Mucosa of stomach (tissue), 1 donor: ENCODE measurements at regions not wholly inside any gene's neighbourhood (a gene's known extent, or its start where the extent isn't known, plus 50 kb on each side); places are given as distances from the start of the nearest gene placed in this dataset.
"Not testable (repeated sequence)": the region's sequence is repeated elsewhere in the genome, so short reads cannot be mapped to it uniquely, and the experiment has no call there.

ENCODE experiments used
- H3K27me3 ChIP-seq: one replicate; pipeline ENCODE4 v1.7.0; 2013; ENCODE audit warnings: mild to moderate bottlenecking, low read length; ENCODE audit not compliant: control insufficient read depth, insufficient read depth
- H3K36me3 ChIP-seq: one replicate; pipeline ENCODE4 v1.7.0; 2013; ENCODE audit warnings: low read length; ENCODE audit not compliant: control insufficient read depth, insufficient read depth
- H3K4me1 ChIP-seq: one replicate; pipeline ENCODE4 v1.7.0; 2013; ENCODE audit warnings: mild to moderate bottlenecking, low read length; ENCODE audit not compliant: control insufficient read depth, insufficient read depth
- H3K4me3 ChIP-seq: one replicate; pipeline ENCODE4 v1.7.0; 2013; ENCODE audit warnings: low read length
- H3K9ac ChIP-seq: one replicate; pipeline ENCODE4 v1.7.0; 2013; ENCODE audit warnings: mild to moderate bottlenecking, low read length, moderate library complexity
- H3K9me3 ChIP-seq: one replicate; pipeline ENCODE4 v1.7.0; 2013; ENCODE audit warnings: mild to moderate bottlenecking, low read length, moderate library complexity; ENCODE audit not compliant: control insufficient read depth
- donor health status: Pancreatic carcinoma.

DNA sequence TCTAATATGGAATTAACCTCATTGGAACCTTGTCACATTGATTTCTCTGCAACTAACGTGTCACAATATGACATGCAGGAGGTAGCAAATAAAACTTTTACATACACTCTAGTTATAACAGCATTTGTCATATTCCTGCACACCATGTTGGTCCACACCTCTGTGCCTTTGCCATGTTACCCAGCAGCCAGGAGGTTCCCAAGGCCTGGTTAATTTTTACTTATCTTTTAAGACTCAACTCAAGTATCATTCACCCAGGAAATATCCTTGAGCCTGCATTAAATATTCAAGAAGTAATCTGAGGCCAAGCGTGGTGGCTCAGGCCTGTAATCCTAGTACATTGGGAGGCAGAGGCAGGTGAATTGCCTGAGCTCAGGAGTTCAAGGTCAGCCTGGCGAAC is 447.2 kb upstream of the NR5A2 start:
- Histone ChIP-seq H3K4me1 (no peaks in the 10 kb centered on the region), H3K9me3 (no peaks in the 10 kb centered on the region), H3K27me3 (no peaks in the 10 kb centered on the region), H3K36me3 (no peaks in the 10 kb centered on the region), H3K4me3 (no peak overlapping the region), H3K9ac (no peak overlapping the region)

- Histone ChIP-seq H3K4me3 (no peak overlapping the region), H3K4me1 (no peaks in the 10 kb centered on the region), H3K27me3 (no peaks in the 10 kb centered on the region), H3K9ac (no peak overlapping the region), H3K9me3 (no peaks in the 10 kb centered on the region), H3K36me3 (no peaks in the 10 kb centered on the region)
These were observed 442.1 kb upstream of the NR5A2 start for GRCh38 chr1:199585392-199585791.

GRCh38 chr1:199590708-199591107 is 436.8 kb upstream of the NR5A2 start:
- Histone ChIP-seq H3K9me3 (no peaks in the 10 kb centered on the region), H3K36me3 (no peaks in the 10 kb centered on the region), H3K4me1 (no peaks in the 10 kb centered on the region), H3K27me3 (no peaks in the 10 kb centered on the region), H3K9ac (no peak overlapping the region), H3K4me3 (no peak overlapping the region)

DNA sequence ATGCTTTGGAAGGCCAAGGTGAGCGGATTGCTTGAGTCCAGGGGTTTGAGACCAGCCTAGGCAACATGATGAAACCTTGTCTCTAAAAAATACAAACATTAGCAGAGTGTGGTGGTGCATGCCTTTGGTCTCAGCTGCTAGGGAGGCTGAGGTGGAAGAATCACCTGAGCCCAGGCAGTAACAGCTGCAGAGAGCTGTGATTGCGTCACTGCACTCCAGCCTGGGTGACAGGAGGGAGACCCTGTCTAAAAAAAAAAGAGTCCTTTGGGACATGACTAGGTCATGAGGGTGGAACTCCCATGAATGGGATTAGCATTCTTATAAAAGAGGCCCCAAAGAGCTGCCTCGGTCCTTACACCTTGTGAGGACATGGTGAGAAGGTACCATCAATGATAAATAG is 436.0 kb upstream of the NR5A2 start:
- Histone ChIP-seq H3K4me1 (no peaks in the 10 kb centered on the region), H3K9me3 (no peaks in the 10 kb centered on the region)

DNA sequence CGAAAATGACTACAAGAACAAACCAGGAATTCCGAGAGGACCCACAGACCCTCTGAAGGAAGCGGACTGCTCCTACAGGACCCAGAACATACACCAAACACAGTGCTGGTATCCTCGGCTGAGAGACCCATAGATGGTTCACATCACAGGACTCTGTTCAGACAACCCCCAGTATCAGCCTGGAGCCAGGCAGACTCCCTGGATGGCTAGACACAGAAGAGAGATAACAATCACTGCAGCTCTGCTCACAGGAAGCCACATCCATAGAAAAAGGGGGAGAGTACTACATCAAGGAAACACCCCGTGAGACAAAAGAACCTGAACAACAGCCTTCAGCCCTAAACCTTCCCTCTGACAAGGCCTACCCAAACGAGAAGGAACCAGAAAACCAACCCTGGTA is 434.0 kb upstream of the NR5A2 start:
- no peaks in the 10 kb centered on the region for H3K9me3 ChIP-seq
- no peaks in the 10 kb centered on the region for H3K4me1 ChIP-seq
- no peak overlapping the region for H3K4me3 ChIP-seq
- no peaks in the 10 kb centered on the region for H3K27me3 ChIP-seq
- H3K9ac ChIP-seq, result no peak overlapping the region
- H3K36me3 ChIP-seq, result no peaks in the 10 kb centered on the region

More for the DNA sequence above, 436.0 kb upstream of the NR5A2 start:
- Histone ChIP-seq H3K9ac (no peak overlapping the region), H3K27me3 (no peaks in the 10 kb centered on the region), H3K4me3 (no peak overlapping the region), H3K36me3 (no peaks in the 10 kb centered on the region)

DNA sequence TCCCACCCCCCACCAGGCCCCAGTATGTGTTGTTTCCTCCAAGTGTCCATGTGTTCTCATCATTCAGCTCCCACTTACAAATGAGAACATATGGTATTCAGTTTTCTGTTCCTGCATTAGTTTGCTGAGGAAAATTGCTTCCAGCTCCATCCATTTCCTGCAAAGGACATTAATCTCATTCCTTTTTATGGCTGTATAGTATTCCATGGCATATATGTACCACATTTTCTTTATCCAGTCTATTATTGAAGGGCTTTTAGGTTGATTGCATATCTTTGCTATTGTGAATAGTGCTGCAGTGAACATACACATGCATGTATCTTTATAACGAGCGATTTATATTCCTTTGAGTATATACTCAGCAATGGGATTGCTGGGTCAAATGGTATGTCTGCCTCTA is 431.1 kb upstream of the NR5A2 start:
- not testable (repeated sequence) for H3K4me3 ChIP-seq, H3K9ac ChIP-seq, H3K9me3 ChIP-seq, H3K27me3 ChIP-seq, H3K4me1 ChIP-seq, H3K36me3 ChIP-seq

GRCh38 chr1:199597152-199597551 is 430.4 kb upstream of the NR5A2 start:
- Histone ChIP-seq H3K36me3 (no peaks in the 10 kb centered on the region), H3K27me3 (no peaks in the 10 kb centered on the region), H3K4me1 (no peaks in the 10 kb centered on the region), H3K4me3 (no peak overlapping the region), H3K9me3 (no peaks in the 10 kb centered on the region), H3K9ac (no peak overlapping the region)

DNA sequence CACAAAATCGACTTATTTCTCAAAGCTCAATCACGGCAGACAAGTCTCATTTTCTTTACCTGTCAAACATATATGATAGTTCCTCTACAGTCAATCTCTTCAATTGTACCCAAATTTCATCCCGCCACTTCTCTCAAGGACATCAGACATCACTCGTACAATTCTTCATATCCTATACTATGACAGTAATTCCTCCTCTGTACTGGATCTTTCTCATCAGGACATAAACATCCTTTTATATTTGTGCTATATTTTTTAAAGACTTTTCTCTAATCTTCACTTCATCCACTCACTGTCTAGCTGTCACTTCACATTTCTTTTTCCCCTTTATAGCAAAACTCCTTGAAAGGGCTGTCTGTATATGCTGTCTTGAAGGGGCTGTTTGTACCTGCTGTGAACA is 419.1 kb upstream of the NR5A2 start:
- Histone ChIP-seq H3K9me3 (no peaks in the 10 kb centered on the region), H3K4me1 (no peaks in the 10 kb centered on the region), H3K36me3 (no peaks in the 10 kb centered on the region), H3K27me3 (no peaks in the 10 kb centered on the region), H3K4me3 (no peak overlapping the region), H3K9ac (no peak overlapping the region)

- no peak overlapping the region for H3K9ac ChIP-seq
- no peak overlapping the region for H3K4me3 ChIP-seq
- H3K9me3 ChIP-seq, result no peaks in the 10 kb centered on the region
- no peaks in the 10 kb centered on the region for H3K36me3 ChIP-seq
- no peaks in the 10 kb centered on the region for H3K27me3 ChIP-seq
- H3K4me1 ChIP-seq, result no peaks in the 10 kb centered on the region
These were observed 414.3 kb upstream of the NR5A2 start for GRCh38 chr1:199612976-199613774.

GRCh38 chr1:199616947-199617346 is 410.6 kb upstream of the NR5A2 start:
- H3K36me3 ChIP-seq, result no peaks in the 10 kb centered on the region
- no peaks in the 10 kb centered on the region for H3K27me3 ChIP-seq
- no peak overlapping the region for H3K4me3 ChIP-seq
- H3K4me1 ChIP-seq, result no peaks in the 10 kb centered on the region
- H3K9ac ChIP-seq, result no peak overlapping the region
- H3K9me3 ChIP-seq, result no peaks in the 10 kb centered on the region

- Histone ChIP-seq H3K9me3 (no peaks in the 10 kb centered on the region), H3K4me3 (no peak overlapping the region)
These were observed 408.3 kb upstream of the NR5A2 start for GRCh38 chr1:199619223-199619622.

GRCh38 chr1:199626228-199626627 is 401.3 kb upstream of the NR5A2 start:
- not testable (repeated sequence) for H3K27me3 ChIP-seq, H3K36me3 ChIP-seq, H3K9ac ChIP-seq, H3K9me3 ChIP-seq, H3K4me3 ChIP-seq, H3K4me1 ChIP-seq

More at GRCh38 chr1:199619223-199619622, 408.3 kb upstream of the NR5A2 start:
- Histone ChIP-seq H3K27me3 (no peaks in the 10 kb centered on the region), H3K36me3 (no peaks in the 10 kb centered on the region), H3K9ac (no peak overlapping the region), H3K4me1 (no peaks in the 10 kb centered on the region)

DNA sequence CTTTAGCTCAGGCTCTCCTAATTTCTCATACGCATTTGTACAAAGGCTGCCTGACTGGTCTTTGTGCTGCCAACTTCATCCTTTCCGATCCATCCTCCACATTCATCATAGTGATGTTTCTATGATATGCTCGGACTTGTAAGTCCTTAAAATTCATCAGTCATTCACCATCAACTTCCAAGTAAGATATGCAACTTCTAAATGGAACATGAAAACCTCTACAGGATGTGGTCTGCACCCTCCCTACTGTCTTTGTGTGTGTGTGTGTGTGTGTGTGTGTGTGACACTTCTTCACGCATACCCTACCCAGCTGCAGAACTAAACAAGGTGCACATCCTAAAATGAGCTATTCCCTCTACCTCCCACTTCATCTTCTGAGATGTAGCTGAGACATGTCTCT is 397.9 kb upstream of the NR5A2 start:
- H3K27me3 ChIP-seq, result no peaks in the 10 kb centered on the region
- no peaks in the 10 kb centered on the region for H3K36me3 ChIP-seq
- no peaks in the 10 kb centered on the region for H3K9me3 ChIP-seq
- no peaks in the 10 kb centered on the region for H3K4me1 ChIP-seq
- no peak overlapping the region for H3K9ac ChIP-seq
- H3K4me3 ChIP-seq, result no peak overlapping the region
